Testis (tissue), 2 donors: ENCODE measurements at regions not wholly inside any gene's neighbourhood (a gene's known extent, or its start where the extent isn't known, plus 50 kb on each side); places are given as distances from the start of the nearest gene placed in this dataset.

Experiments used
- DNase-seq: peaks from one replicate; pipeline ENCODE4 v3.0.0-alpha.2; 2019
- H3K27ac ChIP-seq, 2 donors: fragments of 200-600 bp; sonication (generic); one replicate each; pipeline ENCODE4 v1.5.1; 2019
- H3K27me3 ChIP-seq: fragments of 200-600 bp; sonication (generic); one replicate; pipeline ENCODE4 v1.5.1; 2019
- H3K36me3 ChIP-seq: fragments of 200-600 bp; sonication (generic); one replicate; pipeline ENCODE4 v1.5.1; 2017; ENCODE audit warnings: low read depth; ENCODE audit errors: missing control alignments
- H3K4me1 ChIP-seq: fragments of 200-600 bp; sonication (generic); one replicate; pipeline ENCODE4 v1.5.1; 2019
- H3K4me3 ChIP-seq, 2 donors: fragments of 200-600 bp; sonication (generic); one replicate each; pipeline ENCODE4 v1.5.1; 2017 to 2019
- H3K9me3 ChIP-seq: fragments of 200-600 bp; sonication (generic); one replicate; pipeline ENCODE4 v1.5.1; 2017
- CTCF ChIP-seq, 3 experiments: fragments of 450-650 bp in 2 of 3; fragments of 200-600 bp in 1 of 3; sonication (generic) in 1 of 3; IDR thresholded peaks; one replicate each; pipeline ENCODE4 v1.5.1; 2016 to 2019; ENCODE audit warnings: antibody characterized with exemption in 3 of 3, mild to moderate bottlenecking in 2 of 3, moderate library complexity in 1 of 3
- POLR2A ChIP-seq: fragments of 450-650 bp; IDR thresholded peaks from one replicate; pipeline ENCODE4 v1.6.1; 2017; ENCODE audit warnings: antibody characterized with exemption, mild to moderate bottlenecking, moderate library complexity
- WGBS, 2 donors: methylation state at CpG; one replicate each; pipeline ENCODE4 v1.1.5; 2018; 5-methylcytosine and 5-hydroxymethylcytosine counted together
- intact Hi-C: fragments of 100-400 bp; cut with DNase I; formaldehyde crosslinking; loops from one replicate; pipeline ENCODE4 v1.15.1; 2023; ENCODE audit warnings: low total_unique reads

- intact Hi-C loops: no loop called here
- H3K9me3 ChIP-seq: no peaks in the 10 kb centered on the region
- H3K27ac ChIP-seq: no peak overlapping the region
- no peak for TF ChIP-seq CTCF (IDR thresholded peaks at IDR 0.05)
- TF ChIP-seq POLR2A: no peak
- no peaks in the 10 kb centered on the region for H3K36me3 ChIP-seq
- no peak for DNase-seq
- no peaks in the 10 kb centered on the region for H3K4me1 ChIP-seq
- H3K4me3 ChIP-seq: no peak overlapping the region
- 65 to 71% methylated on average over 4 of the region's 4 CpGs for WGBS, 2 donors
- H3K27me3 ChIP-seq: no peaks in the 10 kb centered on the region
Measured at GRCh38 chr20:39376788-39377187, 414.6 kb downstream of the DHX35 start.

- H3K9me3 ChIP-seq: no peaks in the 10 kb centered on the region
- H3K4me1 ChIP-seq: no peaks in the 10 kb centered on the region
- TF ChIP-seq POLR2A (no peak), CTCF (IDR thresholded peaks at IDR 0.05) (no peak)
- no peak overlapping the region for H3K4me3 ChIP-seq
- DNase-seq: no peak
- H3K27me3 ChIP-seq: no peaks in the 10 kb centered on the region
- whole genome bisulfite sequencing, 2 donors: 81 to 91% methylated on average over 2 of the region's 2 CpGs
- intact Hi-C loops: no loop called here
- no peaks in the 10 kb centered on the region for H3K36me3 ChIP-seq
- H3K27ac ChIP-seq: no peak overlapping the region
Measured at GRCh38 chr20:39364320-39364719, 402.2 kb downstream of the DHX35 start.

GRCh38 chr20:39359981-39360620 lies 398.0 kb downstream of the DHX35 start:
- intact Hi-C loops: no loop called here
- Histone ChIP-seq H3K4me3 (no peak overlapping the region), H3K27ac (no peak overlapping the region), H3K36me3 (no peaks in the 10 kb centered on the region), H3K4me1 (no peaks in the 10 kb centered on the region), H3K27me3 (no peaks in the 10 kb centered on the region), H3K9me3 (no peaks in the 10 kb centered on the region)
- 89 to 91% methylated on average over 4 of the region's 4 CpGs for WGBS, 2 donors
- TF ChIP-seq POLR2A (no peak), CTCF (IDR thresholded peaks at IDR 0.05) (no peak)
- DNase-seq: no peak

GRCh38 chr20:39358052-39358451 lies 395.9 kb downstream of the DHX35 start:
- Histone ChIP-seq H3K9me3 (no peaks in the 10 kb centered on the region), H3K27me3 (no peaks in the 10 kb centered on the region), H3K36me3 (no peaks in the 10 kb centered on the region), H3K27ac (no peak overlapping the region), H3K4me1 (no peaks in the 10 kb centered on the region), H3K4me3 (no peak overlapping the region)
- intact Hi-C loops: no loop called here
- WGBS, 2 donors: 83 to 100% methylated on average over 1 of the region's 1 CpG
- no peak for TF ChIP-seq CTCF (IDR thresholded peaks at IDR 0.05)
- TF ChIP-seq POLR2A: no peak
- DNase-seq: no peak

GRCh38 chr20:39356908-39357307 lies 394.8 kb downstream of the DHX35 start:
- TF ChIP-seq CTCF (IDR thresholded peaks at IDR 0.05) (no peak), POLR2A (no peak)
- no peak overlapping the region for H3K4me3 ChIP-seq
- intact Hi-C loops: no loop called here
- no peaks in the 10 kb centered on the region for H3K9me3 ChIP-seq
- H3K27ac ChIP-seq: no peak overlapping the region
- H3K27me3 ChIP-seq: no peaks in the 10 kb centered on the region
- no peak for DNase-seq
- no peaks in the 10 kb centered on the region for H3K36me3 ChIP-seq
- 83 to 87% methylated on average over 1 of the region's 1 CpG for WGBS, 2 donors
- H3K4me1 ChIP-seq: no peaks in the 10 kb centered on the region
